Neural progenitor cell (in vitro differentiated cells): ENCODE measurements at regions not wholly inside any gene's neighbourhood (a gene's known extent, or its start where the extent isn't known, plus 50 kb on each side); places are given as distances from the start of the nearest gene placed in this dataset.

Experiments
- CTCF ChIP-seq: fragments of 200-600 bp; sonication (generic); IDR thresholded peaks from 2 replicates; pipeline ENCODE4 v1.5.1; 2017; ENCODE audit warnings: antibody characterized with exemption, mild to moderate bottlenecking
- EZH2 ChIP-seq: fragments of 200-600 bp; sonication (generic); IDR thresholded peaks from 2 replicates; pipeline ENCODE4 v1.6.1; 2017; ENCODE audit warnings: antibody characterized with exemption, mild to moderate bottlenecking, moderate library complexity
- EZH2phosphoT487 ChIP-seq: fragments of 200-600 bp; sonication (generic); IDR thresholded peaks from 2 replicates; pipeline ENCODE4 v1.6.1; 2017; ENCODE audit warnings: antibody characterized with exemption

- TF ChIP-seq CTCF, result no peak
- TF ChIP-seq EZH2, result no peak
- no peak for TF ChIP-seq EZH2phosphoT487
These were observed 167.9 kb upstream of the FOXN2 start for GRCh38 chr2:48146552-48146951.
